ENCODE measurements at regions not wholly inside any gene's neighbourhood (a gene's known extent, or its start where the extent isn't known, plus 50 kb on each side); places are given as distances from the start of the nearest gene placed in this dataset.
A peak's percentile ranks its signal among the peaks of the same experiment; 100 is the strongest.

- no peak for DNase-seq (ENCODE audit: low spot score)
Observed at GRCh38 chr1:93744299-93744988, 62.8 kb upstream of the BCAR3 start.

GRCh38 chr1:93743465-93743864 lies 61.8 kb upstream of the BCAR3 start:
- no peak for DNase-seq (ENCODE audit: low spot score)

- no peak for DNase-seq (ENCODE audit: low spot score)
Observed at GRCh38 chr1:93740601-93741031, 59.0 kb upstream of the BCAR3 start.

GRCh38 chr1:93740157-93740556 lies 58.5 kb upstream of the BCAR3 start:
- DNase-seq (ENCODE audit: low spot score): no peak

- DNase-seq (ENCODE audit: low spot score): no peak
Observed at GRCh38 chr1:93739472-93739871, 57.8 kb upstream of the BCAR3 start.

- no peak for DNase-seq (ENCODE audit: low spot score)
Observed at GRCh38 chr1:93738926-93739325, 57.3 kb upstream of the BCAR3 start.

GRCh38 chr1:93738075-93738622 lies 56.5 kb upstream of the BCAR3 start:
- DNase-seq (ENCODE audit: low spot score): peak; percentile 94

- peak; percentile 91 for DNase-seq (ENCODE audit: low spot score)
Observed at GRCh38 chr1:93735722-93736121, 54.1 kb upstream of the BCAR3 start.

- DNase-seq (ENCODE audit: low spot score): peak; percentile 48
Observed at GRCh38 chr1:93734999-93735398, 53.4 kb upstream of the BCAR3 start.

GRCh38 chr1:93733340-93733739 lies 51.7 kb upstream of the BCAR3 start:
- DNase-seq (ENCODE audit: low spot score): no peak

- DNase-seq (ENCODE audit: low spot score): no peak
Observed at GRCh38 chr1:93732514-93732913, 50.9 kb upstream of the BCAR3 start.

Measured in GM03348 (cell line).